ENCODE measurements at regions not wholly inside any gene's neighbourhood (a gene's known extent, or its start where the extent isn't known, plus 50 kb on each side); places are given as distances from the start of the nearest gene placed in this dataset.

DNA sequence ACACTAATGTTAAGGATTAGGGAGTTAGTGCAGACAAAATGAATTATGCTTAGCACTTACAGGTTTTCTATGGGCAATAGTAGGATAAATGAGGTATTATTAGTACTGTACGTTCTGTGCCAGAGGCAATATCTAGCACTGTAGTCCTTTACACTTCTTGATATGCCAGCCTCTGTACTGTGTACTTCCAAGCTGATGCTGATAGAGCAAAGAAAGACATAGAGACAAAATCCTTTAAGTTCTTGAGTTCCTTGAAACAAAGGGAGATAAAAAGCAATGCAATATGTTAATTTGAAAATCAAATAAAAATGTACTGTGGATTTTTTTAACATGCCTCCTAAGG is 1234.0 kb upstream of the NXPH2 start:
- Histone ChIP-seq H3K79me2 (replicated peaks; ENCODE audit: insufficient read depth, low read length) (no peaks in the 10 kb centered on the region), H3K9me3 (ENCODE audit: low read length) (no peaks in the 10 kb centered on the region), H3K4me2 (ENCODE audit: low read length) (no peak overlapping the region), H3K9me2 (ENCODE audit: insufficient read depth, low read length) (no peaks in the 10 kb centered on the region), H3K27me3 (ENCODE audit: insufficient read depth, low read depth, low read length) (no peaks in the 10 kb centered on the region), H3K4me3 (ENCODE audit: low read length) (no peak overlapping the region), H3K27ac (ENCODE audit: low read length) (no peak overlapping the region), H3K36me3 (ENCODE audit: insufficient read depth, low read length) (no peaks in the 10 kb centered on the region), H2AFZ (ENCODE audit: low read depth, low read length) (no peak overlapping the region), H3K9ac (ENCODE audit: low read length) (no peak overlapping the region), H4K20me1 (ENCODE audit: insufficient read depth) (no peaks in the 10 kb centered on the region), H3F3A (ENCODE audit: insufficient read depth, low read length, poor library complexity, severe bottlenecking) (no peaks in the 10 kb centered on the region)
- no peak for TF ChIP-seq POLR2AphosphoS5 (IDR thresholded peaks at IDR 0.05)
- TF ChIP-seq EP300 (conservative IDR thresholded peaks at IDR 0.05; ENCODE audit: poor library complexity, severe bottlenecking) = no peak
- TF ChIP-seq SMC3 (conservative IDR thresholded peaks at IDR 0.05; ENCODE audit: poor library complexity) = no peak

- Histone ChIP-seq H3K4me3 (ENCODE audit: low read length) (no peak overlapping the region), H3K9me3 (ENCODE audit: low read length) (no peaks in the 10 kb centered on the region), H3K27ac (ENCODE audit: low read length) (no peak overlapping the region), H3K9me2 (ENCODE audit: insufficient read depth, low read length) (no peaks in the 10 kb centered on the region), H3K36me3 (ENCODE audit: insufficient read depth, low read length) (no peaks in the 10 kb centered on the region), H3K27me3 (ENCODE audit: insufficient read depth, low read depth, low read length) (no peaks in the 10 kb centered on the region), H3K9ac (ENCODE audit: low read length) (no peak overlapping the region), H3F3A (ENCODE audit: insufficient read depth, low read length, poor library complexity, severe bottlenecking) (no peaks in the 10 kb centered on the region), H3K4me2 (ENCODE audit: low read length) (no peak overlapping the region), H3K79me2 (replicated peaks; ENCODE audit: insufficient read depth, low read length) (no peaks in the 10 kb centered on the region), H2AFZ (ENCODE audit: low read depth, low read length) (no peak overlapping the region), H4K20me1 (ENCODE audit: insufficient read depth) (no peaks in the 10 kb centered on the region)
- TF ChIP-seq, protein P1, sequence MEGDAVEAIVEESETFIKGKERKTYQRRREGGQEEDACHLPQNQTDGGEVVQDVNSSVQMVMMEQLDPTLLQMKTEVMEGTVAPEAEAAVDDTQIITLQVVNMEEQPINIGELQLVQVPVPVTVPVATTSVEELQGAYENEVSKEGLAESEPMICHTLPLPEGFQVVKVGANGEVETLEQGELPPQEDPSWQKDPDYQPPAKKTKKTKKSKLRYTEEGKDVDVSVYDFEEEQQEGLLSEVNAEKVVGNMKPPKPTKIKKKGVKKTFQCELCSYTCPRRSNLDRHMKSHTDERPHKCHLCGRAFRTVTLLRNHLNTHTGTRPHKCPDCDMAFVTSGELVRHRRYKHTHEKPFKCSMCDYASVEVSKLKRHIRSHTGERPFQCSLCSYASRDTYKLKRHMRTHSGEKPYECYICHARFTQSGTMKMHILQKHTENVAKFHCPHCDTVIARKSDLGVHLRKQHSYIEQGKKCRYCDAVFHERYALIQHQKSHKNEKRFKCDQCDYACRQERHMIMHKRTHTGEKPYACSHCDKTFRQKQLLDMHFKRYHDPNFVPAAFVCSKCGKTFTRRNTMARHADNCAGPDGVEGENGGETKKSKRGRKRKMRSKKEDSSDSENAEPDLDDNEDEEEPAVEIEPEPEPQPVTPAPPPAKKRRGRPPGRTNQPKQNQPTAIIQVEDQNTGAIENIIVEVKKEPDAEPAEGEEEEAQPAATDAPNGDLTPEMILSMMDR (IDR thresholded peaks at IDR 0.05; ENCODE audit: poor library complexity, severe bottlenecking) = no peak
- TF ChIP-seq POLR2AphosphoS5 (IDR thresholded peaks at IDR 0.05) (no peak), SMC3 (conservative IDR thresholded peaks at IDR 0.05; ENCODE audit: poor library complexity) (no peak), MXI1 (conservative IDR thresholded peaks at IDR 0.05; ENCODE audit: poor library complexity, severe bottlenecking) (no peak)
Measured at GRCh38 chr2:140013545-140014203, 1233.5 kb upstream of the NXPH2 start.

GRCh38 chr2:140011287-140011686 is 1231.1 kb upstream of the NXPH2 start:
- Histone ChIP-seq H3K27ac (ENCODE audit: low read length) (no peak overlapping the region), H3K9me2 (ENCODE audit: insufficient read depth, low read length) (no peaks in the 10 kb centered on the region), H3F3A (ENCODE audit: insufficient read depth, low read length, poor library complexity, severe bottlenecking) (no peaks in the 10 kb centered on the region), H4K20me1 (ENCODE audit: insufficient read depth) (no peaks in the 10 kb centered on the region), H3K36me3 (ENCODE audit: insufficient read depth, low read length) (no peaks in the 10 kb centered on the region), H3K27me3 (ENCODE audit: insufficient read depth, low read depth, low read length) (no peaks in the 10 kb centered on the region), H3K4me2 (ENCODE audit: low read length) (no peak overlapping the region), H3K4me3 (ENCODE audit: low read length) (no peak overlapping the region), H3K79me2 (replicated peaks; ENCODE audit: insufficient read depth, low read length) (no peaks in the 10 kb centered on the region), H3K9ac (ENCODE audit: low read length) (no peak overlapping the region), H2AFZ (ENCODE audit: low read depth, low read length) (no peak overlapping the region), H3K9me3 (ENCODE audit: low read length) (no peaks in the 10 kb centered on the region)
- TF ChIP-seq EZH2 (IDR thresholded peaks at IDR 0.05; ENCODE audit: borderline replicate concordance, insufficient read depth, low read length, poor library complexity, severe bottlenecking) = no peak
- TF ChIP-seq POLR2AphosphoS5 (IDR thresholded peaks at IDR 0.05) = no peak
- no peak for TF ChIP-seq RAD21 (conservative IDR thresholded peaks at IDR 0.05)
- TF ChIP-seq, protein P1 (IDR thresholded peaks at IDR 0.05; ENCODE audit: poor library complexity, severe bottlenecking) = no peak
- no peak for TF ChIP-seq TAF1 (IDR thresholded peaks at IDR 0.05; ENCODE audit: low read depth)
- TF ChIP-seq, protein P2, sequence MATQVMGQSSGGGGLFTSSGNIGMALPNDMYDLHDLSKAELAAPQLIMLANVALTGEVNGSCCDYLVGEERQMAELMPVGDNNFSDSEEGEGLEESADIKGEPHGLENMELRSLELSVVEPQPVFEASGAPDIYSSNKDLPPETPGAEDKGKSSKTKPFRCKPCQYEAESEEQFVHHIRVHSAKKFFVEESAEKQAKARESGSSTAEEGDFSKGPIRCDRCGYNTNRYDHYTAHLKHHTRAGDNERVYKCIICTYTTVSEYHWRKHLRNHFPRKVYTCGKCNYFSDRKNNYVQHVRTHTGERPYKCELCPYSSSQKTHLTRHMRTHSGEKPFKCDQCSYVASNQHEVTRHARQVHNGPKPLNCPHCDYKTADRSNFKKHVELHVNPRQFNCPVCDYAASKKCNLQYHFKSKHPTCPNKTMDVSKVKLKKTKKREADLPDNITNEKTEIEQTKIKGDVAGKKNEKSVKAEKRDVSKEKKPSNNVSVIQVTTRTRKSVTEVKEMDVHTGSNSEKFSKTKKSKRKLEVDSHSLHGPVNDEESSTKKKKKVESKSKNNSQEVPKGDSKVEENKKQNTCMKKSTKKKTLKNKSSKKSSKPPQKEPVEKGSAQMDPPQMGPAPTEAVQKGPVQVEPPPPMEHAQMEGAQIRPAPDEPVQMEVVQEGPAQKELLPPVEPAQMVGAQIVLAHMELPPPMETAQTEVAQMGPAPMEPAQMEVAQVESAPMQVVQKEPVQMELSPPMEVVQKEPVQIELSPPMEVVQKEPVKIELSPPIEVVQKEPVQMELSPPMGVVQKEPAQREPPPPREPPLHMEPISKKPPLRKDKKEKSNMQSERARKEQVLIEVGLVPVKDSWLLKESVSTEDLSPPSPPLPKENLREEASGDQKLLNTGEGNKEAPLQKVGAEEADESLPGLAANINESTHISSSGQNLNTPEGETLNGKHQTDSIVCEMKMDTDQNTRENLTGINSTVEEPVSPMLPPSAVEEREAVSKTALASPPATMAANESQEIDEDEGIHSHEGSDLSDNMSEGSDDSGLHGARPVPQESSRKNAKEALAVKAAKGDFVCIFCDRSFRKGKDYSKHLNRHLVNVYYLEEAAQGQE (IDR thresholded peaks at IDR 0.05; ENCODE audit: borderline replicate concordance) = no peak
- no peak for TF ChIP-seq SMC3 (conservative IDR thresholded peaks at IDR 0.05; ENCODE audit: poor library complexity)
